K562 (cell line): ENCODE measurements at regions not wholly inside any gene's neighbourhood (a gene's known extent, or its start where the extent isn't known, plus 50 kb on each side); places are given as distances from the start of the nearest gene placed in this dataset.

Source experiments
- ATAC-seq: fragments of 200-7000 bp; cut with Tn5 transposase; 3 replicates; pipeline ENCODE4 v1.9.1; 2020; ENCODE audit warnings: moderate library complexity
- BruUV-seq: library from RNA; stranded (reverse); fragments of 400-500 nt; replicated peaks from 2 replicates; lab custom pipeline; 2021; lab: Mats Ljungman, UMichigan
- CTCF ChIA-PET: fragments of 300-600 bp; formaldehyde crosslinking; extraction: SDS; loops from one replicate; lab custom pipeline; 2021; ENCODE audit warnings: low intra/inter-chr PET ratio; lab: Yijun Ruan, JAX
- POLR2A ChIA-PET: fragments of 300-600, 350-650 bp; sonication (Branson Sonifier 250); formaldehyde crosslinking; extraction: SDS; loops from one replicate; lab custom pipeline; 2021; ENCODE audit warnings: antibody characterized with exemption, inconsistent platforms; lab: Yijun Ruan, JAX
- DNase-seq, 4 experiments: peaks; one replicate each; pipeline versions ENCODE4 v3.0.0 to v3.0.0-alpha.2; 2011 to 2018; ENCODE audit warnings: low spot score in 3 of 4, mixed read lengths in 3 of 4; ENCODE audit errors: extremely low read depth in 1 of 4
- FAIRE-seq: peaks from 2 replicates; lab custom pipeline; 2011; peaks lifted over from hg19 to GRCh38; lab: Jason Lieb, UNC
- H2AFZ ChIP-seq: 2 replicates; pipeline ENCODE4 v1.6.0; 2011; ENCODE audit warnings: low read depth, low read length, control low read depth, inconsistent platforms
- H3K27ac ChIP-seq: fragments of 200-600 bp; 3 replicates; pipeline ENCODE4 v1.8.0; 2011; ENCODE audit warnings: low read depth, mild to moderate bottlenecking, control low read depth, inconsistent platforms, low read length, moderate library complexity, mixed read lengths; ENCODE audit errors: extremely low read depth
- H3K27me3 ChIP-seq, 2 experiments: fragments of 300-600 bp in 1 of 2; 2 replicates in 1 of 2; 3 replicates in 1 of 2; pipeline versions ENCODE4 v1.6.0 to v1.8.0; 2011; ENCODE audit warnings: inconsistent platforms in 2 of 2, low read length in 2 of 2, mild to moderate bottlenecking in 1 of 2, mixed read lengths in 1 of 2, moderate library complexity in 1 of 2; ENCODE audit not compliant: control insufficient read depth in 2 of 2, insufficient read depth in 2 of 2
- H3K36me3 ChIP-seq: fragments of 300-600 bp; 3 replicates; pipeline ENCODE4 v1.8.0; 2011; ENCODE audit warnings: mild to moderate bottlenecking, low read length, inconsistent platforms; ENCODE audit not compliant: control insufficient read depth, insufficient read depth
- H3K4me1 ChIP-seq, 2 experiments: fragments of 200-600 bp in 1 of 2; replicated peaks in 1 of 2; 2 replicates in 1 of 2; 3 replicates in 1 of 2; pipeline versions ENCODE4 v1.5.1 to v1.8.0; 2011; ENCODE audit warnings: inconsistent platforms in 2 of 2, low read length in 2 of 2, mild to moderate bottlenecking in 1 of 2, mixed read lengths in 1 of 2, moderate library complexity in 1 of 2; ENCODE audit not compliant: control insufficient read depth in 2 of 2, insufficient read depth in 2 of 2
- H3K4me2 ChIP-seq: 2 replicates; pipeline ENCODE4 v1.6.1; 2011; ENCODE audit warnings: low read length, control low read depth, inconsistent platforms, mixed read lengths; ENCODE audit not compliant: insufficient read depth
- H3K4me3 ChIP-seq: fragments of 200-600 bp; sonication (generic), shearing (Covaris generic); 2 replicates; pipeline ENCODE4 v1.5.1; 2016; ENCODE audit warnings: control low read depth, inconsistent platforms
- H3K79me2 ChIP-seq: fragments of 200-600 bp; 3 replicates; pipeline ENCODE4 v1.8.0; 2011; ENCODE audit warnings: low read length, inconsistent platforms; ENCODE audit not compliant: control insufficient read depth, insufficient read depth
- H3K9ac ChIP-seq, 2 experiments: 2 replicates each; pipeline versions ENCODE4 v1.6.0 to v1.6.1; 2011; ENCODE audit warnings: low read depth in 2 of 2, low read length in 2 of 2, control low read depth in 1 of 2, inconsistent platforms in 1 of 2, mild to moderate bottlenecking in 1 of 2, mixed read lengths in 1 of 2; ENCODE audit not compliant: insufficient read depth in 1 of 2
- H3K9me1 ChIP-seq: one replicate; pipeline ENCODE4 v1.6.0; 2011; ENCODE audit warnings: inconsistent platforms, mild to moderate bottlenecking, low read length, moderate library complexity; ENCODE audit not compliant: control insufficient read depth, insufficient read depth
- H3K9me3 ChIP-seq: replicated peaks from 2 replicates; pipeline ENCODE4 v1.5.1; 2011; ENCODE audit warnings: low read depth, low read length, inconsistent platforms; ENCODE audit not compliant: control insufficient read depth, insufficient read depth
- H4K20me1 ChIP-seq: replicated peaks from 2 replicates; pipeline ENCODE4 v1.6.1; 2011; ENCODE audit warnings: low read length, inconsistent platforms, mixed read lengths; ENCODE audit not compliant: control insufficient read depth, insufficient read depth
- ADNP ChIP-seq: fragments of 200-800 bp; sonication (Bioruptor generic); IDR thresholded peaks from 2 replicates; pipeline ENCODE4 v1.6.1; 2016; ENCODE audit warnings: missing genetic modification characterization, missing compliant biosample characterization
- C11orf30 ChIP-seq: fragments of 450-650 bp; IDR thresholded peaks from 2 replicates; pipeline ENCODE4 v1.6.1; 2016; ENCODE audit warnings: low read depth, mild to moderate bottlenecking
- CHD1 ChIP-seq: fragments of 200-600 bp; sonication (generic); IDR thresholded peaks from one replicate; pipeline ENCODE4 v1.6.1; 2012; ENCODE audit warnings: mild to moderate bottlenecking, moderate library complexity, low read length, inconsistent platforms
- ERF ChIP-seq: fragments of 450-650 bp; formaldehyde crosslinking; IDR thresholded peaks from 2 replicates; pipeline ENCODE4 v1.4.0; 2020; ENCODE audit warnings: mild to moderate bottlenecking, mixed read lengths
- FOXM1 ChIP-seq, 2 experiments: fragments of 450-650 bp in 1 of 2; sonication (generic) in 1 of 2; formaldehyde crosslinking in 1 of 2; IDR thresholded peaks; 2 replicates each; pipeline versions ENCODE4 v1.6.1 to v1.9.0; 2017 to 2022; ENCODE audit warnings: low read depth in 2 of 2, mild to moderate bottlenecking in 2 of 2, missing genetic modification reagents in 1 of 2, moderate library complexity in 1 of 2
- HDAC8 ChIP-seq: fragments of 450-650 bp; IDR thresholded peaks from 2 replicates; pipeline ENCODE4 v1.6.1; 2016; ENCODE audit warnings: mild to moderate bottlenecking, missing genetic modification characterization, moderate library complexity, missing compliant biosample characterization
- HEY1 ChIP-seq: fragments of 250-450 bp; sonication (Bioruptor Pico); IDR thresholded peaks from 2 replicates; pipeline ENCODE4 v1.5.0; 2020; ENCODE audit warnings: mild to moderate bottlenecking, moderate library complexity, borderline replicate concordance
- JUN ChIP-seq, 2 experiments: sonication (generic) in 1 of 2; formaldehyde crosslinking in 1 of 2; IDR thresholded peaks; 2 replicates each; pipeline versions ENCODE4 v1.6.1 to v1.8.0; 2012 to 2022; ENCODE audit warnings: borderline replicate concordance in 2 of 2, mild to moderate bottlenecking in 2 of 2, improper control_type of control experiment in 1 of 2, low read depth in 1 of 2, low read length in 1 of 2, missing genetic modification reagents in 1 of 2
- MAZ ChIP-seq, 2 experiments: fragments of 450-650 bp in 1 of 2; sonication (generic) in 1 of 2; formaldehyde crosslinking; IDR thresholded peaks in 1 of 2; conservative IDR thresholded peaks in 1 of 2; 2 replicates each; pipeline versions ENCODE4 v1.4.0 to v1.5.0; 2020; ENCODE audit warnings: mild to moderate bottlenecking in 1 of 2, missing genetic modification reagents in 1 of 2
- NFE2L1 ChIP-seq: fragments of 450-650 bp; IDR thresholded peaks from 2 replicates; pipeline ENCODE4 v1.6.1; 2016; ENCODE audit warnings: missing genetic modification characterization, low read depth, mild to moderate bottlenecking, missing compliant biosample characterization, moderate library complexity, borderline replicate concordance
- PHB2 ChIP-seq: fragments of 450-650 bp; IDR thresholded peaks from 2 replicates; pipeline ENCODE4 v1.6.1; 2017; ENCODE audit warnings: low read depth
- PML ChIP-seq: IDR thresholded peaks from 2 replicates; pipeline ENCODE4 v1.6.1; 2012; ENCODE audit warnings: low read length, inconsistent platforms
- POLR3A ChIP-seq: IDR thresholded peaks from 2 replicates; pipeline ENCODE4 v1.6.1; 2011; ENCODE audit warnings: borderline replicate concordance, mild to moderate bottlenecking, moderate library complexity; ENCODE audit not compliant: insufficient read length, insufficient read depth; ENCODE audit errors: extremely low read depth
- USF2 ChIP-seq: sonication (generic); formaldehyde crosslinking; IDR thresholded peaks from 2 replicates; pipeline ENCODE4 v1.5.0; 2020; ENCODE audit warnings: missing genetic modification reagents
- ZNF140 ChIP-seq: fragments of 250-450 bp; sonication (Bioruptor Pico); IDR thresholded peaks from 2 replicates; pipeline ENCODE4 v1.8.0; 2021; ENCODE audit warnings: moderate library complexity, mild to moderate bottlenecking, inconsistent platforms
- WGBS: fragments of 100-300 bp; shearing (Covaris generic); methylation state at CpG from one replicate; pipeline ENCODE4 v1.1.6; 2016; ENCODE audit warnings: low coverage, mixed read lengths; ENCODE audit not compliant: insufficient coverage; ENCODE audit errors: missing lambda C conversion rate; 5-methylcytosine and 5-hydroxymethylcytosine counted together
- in situ Hi-C: fragments of 300-500 bp; cut with MboI; formaldehyde crosslinking; loops from 4 replicates; pipeline ENCODE4 v1.15.0; 2018; ENCODE audit warnings: inconsistent platforms, mixed read lengths
- intact Hi-C: fragments of 100-400 bp; cut with micrococcal nuclease; formaldehyde crosslinking; loops from 2 replicates; pipeline ENCODE4 v1.14.2; 2022
- TF ChIP-seq, protein P1 (sequence below): IDR thresholded peaks from 2 replicates; pipeline ENCODE4 v1.6.1; 2011; ENCODE audit warnings: borderline replicate concordance, low read depth, mild to moderate bottlenecking, moderate library complexity, low read length; ENCODE audit not compliant: insufficient read depth, poor library complexity, severe bottlenecking

- 0% methylated on average over 4 of the region's 4 CpGs for WGBS
- no peak overlapping the region for H2AFZ ChIP-seq
These were observed 1067.4 kb downstream of the CNTNAP5 start for GRCh38 chr2:125092276-125093009.

DNA sequence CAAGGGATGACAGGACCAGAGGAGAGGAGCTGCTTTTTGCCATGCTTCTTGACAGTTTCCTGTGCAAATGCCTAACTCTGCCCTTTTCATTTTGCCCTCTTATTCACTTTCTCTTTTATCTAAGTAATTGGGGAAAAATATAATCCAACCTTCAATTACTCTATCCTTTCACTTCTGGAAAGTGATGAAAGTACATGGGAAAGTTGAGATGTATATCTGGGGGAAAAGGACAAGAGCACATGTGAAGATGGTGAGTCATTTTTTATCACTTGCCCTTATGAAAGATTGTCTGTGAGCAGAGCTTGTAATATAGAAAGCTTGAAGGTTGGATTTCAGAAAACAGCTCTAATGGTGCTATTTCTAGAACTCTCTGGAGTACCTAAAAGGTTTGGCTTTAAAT is 1070.7 kb downstream of the CNTNAP5 start:
- Histone ChIP-seq H3K4me3 (no peak overlapping the region), H3K4me2 (no peak overlapping the region), H2AFZ (no peak overlapping the region), H3K27ac (no peak overlapping the region), H3K9ac (no peak overlapping the region), H3K4me1 (no peaks in the 10 kb centered on the region), H3K27me3 (no peaks in the 10 kb centered on the region), H4K20me1 (no peaks in the 10 kb centered on the region), H3K79me2 (no peaks in the 10 kb centered on the region), H3K9me3 (no peaks in the 10 kb centered on the region), H3K9me1 (no peaks in the 10 kb centered on the region), H3K36me3 (no peaks in the 10 kb centered on the region)
- intact Hi-C loops (no loop called here), in situ Hi-C loops (no loop called here)
- DNase-seq, result no peak
- FAIRE-seq, result no peak
- no peak for ATAC-seq
- BruUV-seq, result no TSS peak
- ChIA-PET CTCF (no interaction called here), POLR2A (no interaction called here)
- TF ChIP-seq NFE2L1 (tag) (no peak), POLR3A (no peak), CHD1 (no peak), ZNF140 (CRISPR knock-in tag) (no peak), JUN (IDR thresholded peaks at IDR 0.05; ENCODE audit: borderline replicate concordance, low read depth, low read length) (no peak), JUN (CRISPR knock-in tag; IDR thresholded peaks at IDR 0.05; ENCODE audit: borderline replicate concordance) (no peak), HEY1 (CRISPR knock-in tag) (no peak), PML (no peak), USF2 (CRISPR knock-in tag) (no peak), MAZ (CRISPR knock-in tag; conservative IDR thresholded peaks at IDR 0.05 in 1 of 2, IDR thresholded peaks at IDR 0.05 in 1 of 2) (no peak)
- TF ChIP-seq, protein P1, sequence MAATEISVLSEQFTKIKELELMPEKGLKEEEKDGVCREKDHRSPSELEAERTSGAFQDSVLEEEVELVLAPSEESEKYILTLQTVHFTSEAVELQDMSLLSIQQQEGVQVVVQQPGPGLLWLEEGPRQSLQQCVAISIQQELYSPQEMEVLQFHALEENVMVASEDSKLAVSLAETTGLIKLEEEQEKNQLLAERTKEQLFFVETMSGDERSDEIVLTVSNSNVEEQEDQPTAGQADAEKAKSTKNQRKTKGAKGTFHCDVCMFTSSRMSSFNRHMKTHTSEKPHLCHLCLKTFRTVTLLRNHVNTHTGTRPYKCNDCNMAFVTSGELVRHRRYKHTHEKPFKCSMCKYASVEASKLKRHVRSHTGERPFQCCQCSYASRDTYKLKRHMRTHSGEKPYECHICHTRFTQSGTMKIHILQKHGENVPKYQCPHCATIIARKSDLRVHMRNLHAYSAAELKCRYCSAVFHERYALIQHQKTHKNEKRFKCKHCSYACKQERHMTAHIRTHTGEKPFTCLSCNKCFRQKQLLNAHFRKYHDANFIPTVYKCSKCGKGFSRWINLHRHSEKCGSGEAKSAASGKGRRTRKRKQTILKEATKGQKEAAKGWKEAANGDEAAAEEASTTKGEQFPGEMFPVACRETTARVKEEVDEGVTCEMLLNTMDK, result no peak

More at GRCh38 chr2:125092276-125093009, 1067.4 kb downstream of the CNTNAP5 start:
- intact Hi-C loops (no loop called here), in situ Hi-C loops (no loop called here)
- Histone ChIP-seq H3K4me3 (no peak overlapping the region), H3K79me2 (no peaks in the 10 kb centered on the region), H3K9me1 (no peaks in the 10 kb centered on the region), H3K4me1 (no peaks in the 10 kb centered on the region), H3K9me3 (no peaks in the 10 kb centered on the region), H3K4me2 (no peak overlapping the region), H4K20me1 (no peaks in the 10 kb centered on the region), H3K27ac (no peak overlapping the region), H3K36me3 (no peaks in the 10 kb centered on the region), H3K9ac (no peak overlapping the region), H3K27me3 (no peaks in the 10 kb centered on the region)
- ATAC-seq (no peak), FAIRE-seq (no peak), DNase-seq (no peak)
- no TSS peak for BruUV-seq
- POLR2A ChIA-PET, result no interaction called here
- TF ChIP-seq HDAC8 (tag), result no peak
- TF ChIP-seq PHB2, result no peak
- TF ChIP-seq ADNP (tag), result no peak
- TF ChIP-seq ERF (CRISPR knock-in tag), result no peak
- TF ChIP-seq C11orf30, result no peak
- no peak for TF ChIP-seq FOXM1 (IDR thresholded peaks at IDR 0.05; ENCODE audit: low read depth)
- TF ChIP-seq FOXM1 (CRISPR knock-in tag; IDR thresholded peaks at IDR 0.05; ENCODE audit: low read depth), result no peak
- CTCF ChIA-PET, result no interaction called here
